Cerebellar nuclear complex (tissue), 1 donor: ENCODE measurements at regions not wholly inside any gene's neighbourhood (a gene's known extent, or its start where the extent isn't known, plus 50 kb on each side); places are given as distances from the start of the nearest gene placed in this dataset.
"Not testable (repeated sequence)": the region's sequence is repeated elsewhere in the genome, so short reads cannot be mapped to it uniquely, and the experiment has no call there.

Experiments used
- DNase-seq, 2 experiments: peaks; one replicate each; lab custom pipeline; 2025; lab: John Stamatoyannopoulos, UW

DNA sequence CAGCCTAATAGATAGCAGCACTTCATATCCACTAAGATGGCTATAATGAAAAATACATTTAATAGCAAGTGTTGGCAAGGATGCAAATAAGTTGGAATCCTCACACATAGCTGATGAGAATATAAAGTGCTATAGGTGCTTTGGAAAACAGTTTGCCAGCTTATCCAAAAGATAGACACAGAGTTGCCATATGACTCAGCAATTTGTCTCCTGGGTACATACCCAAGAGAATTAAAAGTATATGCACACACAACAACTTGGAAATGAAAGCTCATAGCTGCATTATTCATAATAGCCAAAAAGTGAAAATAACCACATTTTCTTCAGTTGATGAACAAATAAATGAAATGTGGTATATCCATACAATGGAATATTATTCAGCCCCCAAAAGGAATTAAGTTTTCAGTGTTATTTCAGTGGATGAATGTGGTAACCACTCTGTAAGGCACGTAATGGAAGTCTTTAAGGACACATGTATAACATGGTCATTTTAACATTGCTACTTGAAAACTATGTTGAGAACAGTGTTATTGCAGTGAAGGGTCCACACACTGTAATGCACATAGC is 320.9 kb upstream of the ADGRL3 start:
- DNase-seq, result no peak

DNA sequence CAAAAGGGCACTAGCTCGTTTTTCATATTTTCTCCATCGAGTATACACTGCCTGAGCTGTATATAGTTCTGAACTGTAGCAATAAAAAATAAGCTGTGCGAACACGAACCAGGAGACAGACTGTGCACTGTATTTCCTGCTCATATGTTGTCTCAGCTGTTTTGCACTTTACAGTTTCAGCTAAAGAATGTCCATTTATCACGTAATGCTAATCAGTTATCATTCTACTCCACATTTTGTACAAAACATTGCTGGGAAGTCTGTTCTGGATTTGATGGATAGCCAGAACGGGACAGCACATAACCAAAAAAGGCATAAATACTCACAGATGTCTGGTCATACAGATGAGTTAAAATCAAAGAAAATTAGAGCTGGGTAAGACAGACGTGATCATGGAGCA is 315.5 kb upstream of the ADGRL3 start:
- no peak for DNase-seq

DNA sequence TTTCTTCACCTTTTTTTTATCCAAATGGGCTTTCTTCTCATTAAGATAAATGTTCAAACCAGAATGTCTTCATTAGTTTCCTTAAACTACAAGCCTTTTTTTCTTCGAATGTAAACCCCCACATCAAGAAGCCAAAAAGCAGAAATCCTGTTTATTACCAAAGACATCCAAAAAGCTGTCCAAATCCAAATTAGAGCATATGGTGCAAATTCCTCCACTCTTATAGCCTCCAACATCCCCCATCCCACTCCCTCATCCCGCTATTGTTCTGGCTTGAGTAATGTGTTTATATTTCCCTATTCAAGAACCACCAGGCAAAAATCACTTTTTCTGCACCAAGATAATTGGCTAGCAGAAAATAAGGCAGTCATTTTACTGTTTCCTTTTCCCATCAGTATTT is 315.1 kb upstream of the ADGRL3 start:
- no peak for DNase-seq

DNA sequence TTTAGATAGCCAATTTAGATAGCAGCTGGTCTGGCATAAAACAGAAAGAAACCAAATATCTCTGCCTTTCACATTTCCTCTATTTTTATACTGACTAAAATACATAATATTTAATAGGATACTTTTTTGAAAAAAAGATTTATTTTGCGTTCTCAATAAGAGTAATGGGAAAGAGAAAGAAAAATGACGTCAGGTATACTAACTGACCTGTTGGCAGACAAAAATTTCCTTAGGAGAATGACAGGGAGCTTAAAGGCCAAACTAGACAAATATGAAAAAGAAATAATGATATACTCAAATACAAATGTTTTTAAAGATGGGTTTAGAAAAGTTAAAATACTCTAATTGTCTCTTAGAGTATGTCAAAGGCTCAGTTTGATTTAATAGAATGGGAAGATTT is 309.4 kb upstream of the ADGRL3 start:
- no peak for DNase-seq

DNA sequence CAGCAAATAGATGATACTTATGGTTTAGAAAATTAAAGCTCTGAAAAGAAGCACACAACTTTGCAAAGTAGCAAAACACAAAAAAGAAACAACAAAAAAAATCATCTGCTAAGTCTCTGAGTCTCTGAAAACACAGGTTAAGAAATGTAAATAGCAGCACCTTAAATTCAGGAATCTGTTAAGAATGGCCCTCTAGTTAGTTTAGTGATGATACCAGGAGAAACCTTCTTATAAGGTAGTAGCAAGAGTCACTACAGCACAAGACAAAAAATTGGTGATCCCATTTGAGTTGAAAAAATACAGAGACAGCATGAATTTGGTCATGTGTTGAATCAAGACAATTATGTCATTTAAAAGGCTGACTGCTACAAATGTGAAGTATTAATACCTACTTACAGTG is 308.2 kb upstream of the ADGRL3 start:
- DNase-seq, result no peak

DNA sequence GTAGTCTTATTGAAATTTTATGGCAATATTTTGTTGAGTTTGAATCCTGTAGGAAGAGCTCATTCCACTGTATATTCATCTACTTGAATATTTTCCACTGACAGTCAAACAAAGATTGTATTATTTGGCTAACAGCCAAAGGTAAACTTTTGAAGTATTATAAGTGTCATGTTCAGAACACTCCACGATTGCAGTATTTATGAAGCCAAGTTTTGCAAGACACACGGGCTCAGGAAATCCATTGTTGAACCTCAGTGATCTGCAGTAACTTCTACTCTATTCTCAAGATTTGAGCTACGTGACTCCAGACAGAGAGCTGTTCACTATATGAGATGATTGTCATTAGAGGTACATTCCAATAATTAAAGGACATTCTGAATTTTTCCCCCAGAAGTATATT is 302.7 kb upstream of the ADGRL3 start:
- DNase-seq, result no peak

DNA sequence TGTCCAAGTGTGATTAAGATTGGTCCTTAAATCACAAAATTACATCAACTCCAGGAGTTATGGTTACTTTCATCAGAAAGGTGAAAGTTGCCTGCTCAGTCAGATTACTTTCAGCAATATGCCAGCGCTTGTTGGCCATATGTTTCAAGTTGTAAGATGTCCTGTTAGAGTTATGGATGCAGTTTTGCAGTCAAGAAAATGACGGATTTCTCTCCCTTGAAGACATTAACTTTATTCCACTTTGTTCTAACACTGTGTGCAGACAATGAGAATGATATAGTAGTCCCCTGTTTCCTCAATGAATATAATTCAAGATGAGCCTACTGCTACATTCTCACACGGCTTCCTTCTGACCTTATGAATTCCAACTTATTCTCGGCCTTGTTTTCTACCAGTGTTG is 295.0 kb upstream of the ADGRL3 start:
- DNase-seq, result no peak

DNA sequence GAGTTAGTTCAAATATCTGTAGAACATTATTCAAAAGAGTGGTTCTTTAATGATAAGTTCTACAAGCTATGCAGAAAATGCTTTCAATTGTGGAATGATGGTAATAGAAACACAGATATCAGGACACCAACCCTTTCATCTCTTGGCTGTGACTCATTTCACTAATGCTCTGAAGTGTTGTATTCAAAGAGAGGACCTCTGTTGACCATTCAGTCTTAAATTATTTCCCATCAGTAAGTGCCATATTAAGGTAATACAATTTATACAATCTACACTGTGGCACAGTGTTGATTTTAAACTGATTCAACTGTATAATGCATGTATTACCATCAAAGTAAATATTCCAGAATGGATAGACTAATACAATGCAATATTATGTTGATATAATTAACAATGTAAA is 289.0 kb upstream of the ADGRL3 start:
- DNase-seq, result no peak

DNA sequence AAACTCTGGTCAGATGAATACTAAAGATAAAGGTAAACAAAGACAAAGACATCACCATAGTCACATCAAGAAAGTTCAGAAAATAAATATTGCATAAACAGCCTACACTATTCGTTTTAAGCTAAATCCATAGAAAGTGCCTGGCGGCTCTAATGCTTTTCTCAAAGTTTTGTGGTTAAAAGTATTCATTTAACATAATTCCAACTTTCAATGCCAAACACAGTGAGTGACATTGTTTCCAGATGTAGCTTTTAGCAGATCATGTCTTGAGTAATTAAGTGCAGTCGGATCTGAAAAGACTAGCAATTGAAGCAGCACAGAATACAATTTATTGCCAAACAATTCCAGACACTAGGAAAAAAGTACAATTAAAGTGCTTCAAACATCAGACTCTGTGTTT is 287.1 kb upstream of the ADGRL3 start:
- no peak for DNase-seq

DNA sequence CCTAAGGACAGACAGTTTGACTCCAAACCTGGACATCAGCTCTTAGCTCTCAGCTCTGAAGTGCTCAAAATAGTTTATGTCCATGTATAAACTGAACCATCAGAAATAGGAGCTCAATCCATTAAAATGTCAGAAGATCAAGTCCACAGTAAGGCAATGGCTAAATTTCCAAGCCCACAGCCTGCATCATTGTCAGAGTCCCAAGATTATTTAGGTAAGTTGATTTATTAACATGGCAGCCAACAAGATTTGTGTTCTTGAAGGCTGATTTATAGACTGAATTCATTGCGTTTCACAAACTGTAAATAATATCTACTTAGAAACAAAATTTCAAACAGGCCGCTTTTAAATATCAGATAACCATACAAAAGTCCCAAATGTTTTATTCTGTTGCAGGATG is 286.5 kb upstream of the ADGRL3 start:
- DNase-seq, result no peak

DNA sequence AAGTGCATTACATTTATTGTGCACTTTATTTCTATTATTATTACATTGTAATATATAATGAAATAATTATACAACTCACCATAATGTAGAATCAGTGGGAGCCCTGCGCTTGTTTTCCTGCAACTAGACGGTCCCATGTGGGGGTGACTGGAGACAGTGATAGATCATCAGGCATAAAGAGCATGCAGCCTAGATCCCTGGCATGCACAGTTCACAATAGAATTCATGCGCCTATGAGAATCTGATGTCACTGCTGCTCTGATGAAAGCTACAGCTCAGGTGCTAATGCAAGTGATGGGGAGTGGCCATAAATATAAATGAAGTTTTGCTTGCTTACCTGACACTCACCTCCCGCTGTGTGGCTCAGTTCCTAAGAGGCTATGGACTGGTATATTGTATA is 278.4 kb upstream of the ADGRL3 start:
- not testable (repeated sequence) for DNase-seq

DNA sequence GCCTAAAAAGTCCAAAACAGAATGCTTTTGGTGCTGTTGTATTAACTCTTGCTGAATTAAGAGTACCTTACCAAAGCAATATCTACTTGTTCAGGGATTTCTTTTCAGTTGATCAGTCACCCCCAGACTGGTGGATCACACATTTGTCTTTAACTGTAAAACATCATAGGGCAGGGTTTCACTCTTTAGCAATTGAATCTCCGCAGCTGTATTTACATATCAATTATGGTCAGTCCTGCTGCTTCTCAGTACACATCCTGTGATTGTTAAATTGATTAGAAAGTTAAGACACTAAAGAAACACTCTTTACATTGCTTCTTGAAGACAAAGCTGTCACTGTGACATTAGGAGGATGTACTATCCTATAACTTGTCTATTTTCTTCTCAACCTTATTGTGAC is 277.1 kb upstream of the ADGRL3 start:
- no peak for DNase-seq

DNA sequence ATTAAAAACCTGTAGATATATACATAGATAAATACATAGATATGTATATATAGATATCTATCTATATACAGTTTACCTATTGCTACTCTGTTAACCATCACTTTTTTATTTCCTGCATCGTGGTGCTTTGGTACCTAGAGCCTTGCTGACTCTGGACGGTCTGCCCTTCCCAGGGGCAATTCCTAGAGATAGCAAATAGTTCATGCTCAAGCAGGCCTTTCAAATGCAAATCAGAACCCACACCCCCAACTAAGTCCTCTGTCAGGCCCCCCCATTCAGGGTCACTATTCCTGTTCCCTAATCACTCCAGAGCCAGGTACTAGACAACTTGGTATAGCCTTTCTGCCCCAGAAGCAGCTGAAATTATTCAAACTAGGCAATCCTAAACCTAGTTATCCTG is 273.5 kb upstream of the ADGRL3 start:
- DNase-seq, result no peak

DNA sequence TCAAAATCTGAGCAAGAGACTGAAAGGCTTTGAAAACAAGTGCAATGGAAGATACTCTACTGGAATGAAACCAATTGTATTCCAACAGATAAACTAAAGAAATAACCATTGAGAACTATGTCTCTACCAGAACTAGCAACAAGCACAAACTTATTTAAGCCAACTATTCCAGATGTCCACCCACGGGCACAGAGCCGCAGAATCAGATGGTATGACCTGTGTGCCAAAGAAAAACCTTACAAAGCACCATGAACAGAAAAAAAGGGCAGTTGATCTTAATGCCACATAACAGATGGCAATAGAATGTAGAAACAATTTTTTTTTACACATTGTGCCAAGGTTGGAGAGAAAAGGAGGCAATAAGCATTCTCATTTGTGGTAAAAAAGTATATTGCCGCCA is 269.3 kb upstream of the ADGRL3 start:
- DNase-seq, result no peak

DNA sequence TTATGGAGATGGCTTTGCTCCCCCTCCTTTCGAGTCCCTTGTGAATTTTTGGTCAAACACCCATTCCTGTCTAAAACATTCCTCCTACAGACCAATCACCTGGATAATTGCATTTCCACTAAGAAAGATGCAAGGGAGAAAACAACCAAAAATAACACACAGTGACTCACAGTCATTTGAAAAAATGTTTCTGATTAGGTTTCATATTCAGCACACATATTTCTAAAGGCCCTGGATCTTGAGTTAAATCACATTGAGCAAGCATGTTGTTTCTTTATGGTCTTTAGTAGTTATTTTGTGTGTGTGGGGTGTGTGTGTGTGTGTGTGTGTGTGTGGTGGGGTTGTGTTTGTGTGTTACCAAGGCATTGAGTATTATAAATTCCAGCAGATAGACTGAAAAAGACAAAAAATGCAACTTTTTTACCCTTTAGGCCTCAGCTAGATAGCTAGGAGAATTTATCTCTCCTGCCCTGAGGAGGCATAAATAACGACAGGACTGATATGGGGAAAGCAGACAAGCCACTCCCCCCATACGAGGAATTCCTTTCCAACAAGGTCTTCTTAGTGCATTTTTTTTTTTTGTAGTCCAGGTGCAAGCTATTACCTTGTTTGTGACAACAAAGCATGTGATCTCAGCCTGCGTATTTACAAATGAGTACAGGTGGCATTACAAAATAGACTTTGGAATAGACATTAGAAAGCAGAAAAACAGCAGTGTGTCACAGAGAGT is 265.4 kb upstream of the ADGRL3 start:
- DNase-seq, result no peak

DNA sequence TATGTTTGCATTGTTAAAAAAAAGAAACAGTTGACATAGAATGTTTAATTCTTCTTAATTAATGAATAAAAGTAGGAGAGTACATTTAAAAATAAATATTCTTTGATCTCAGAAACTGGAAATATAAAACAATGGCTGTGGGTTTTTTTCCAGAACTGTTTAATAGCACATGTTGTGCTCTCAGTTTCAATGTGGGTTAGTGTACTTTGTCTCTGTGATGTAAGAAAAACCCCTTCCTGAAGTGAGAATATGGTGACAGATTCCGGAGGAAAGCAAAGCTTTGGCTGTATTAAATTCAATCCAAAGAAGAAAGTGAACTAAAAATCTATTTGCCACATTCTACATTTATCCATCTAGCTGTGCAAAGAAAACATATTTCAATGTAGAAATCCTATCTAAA is 261.9 kb upstream of the ADGRL3 start:
- no peak for DNase-seq

DNA sequence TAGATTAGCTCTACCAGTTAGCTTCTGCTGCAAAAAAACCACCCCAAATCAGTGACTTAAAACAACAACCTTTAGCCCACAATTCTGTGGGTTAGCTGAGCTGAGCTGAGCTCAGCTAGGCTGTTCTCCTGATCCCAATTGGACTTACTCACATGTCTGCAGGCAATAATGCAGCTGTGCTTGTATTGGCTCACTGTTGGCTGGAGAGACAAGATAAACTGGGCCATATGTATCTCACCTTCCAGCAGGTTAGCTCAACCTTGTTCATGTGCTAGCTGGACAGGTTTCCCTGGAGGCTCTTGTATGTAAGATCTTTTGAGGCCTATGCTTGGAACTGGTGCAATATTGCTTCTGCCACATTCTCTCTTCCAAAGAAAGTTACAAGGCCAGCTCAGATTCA is 261.5 kb upstream of the ADGRL3 start:
- no peak for DNase-seq

DNA sequence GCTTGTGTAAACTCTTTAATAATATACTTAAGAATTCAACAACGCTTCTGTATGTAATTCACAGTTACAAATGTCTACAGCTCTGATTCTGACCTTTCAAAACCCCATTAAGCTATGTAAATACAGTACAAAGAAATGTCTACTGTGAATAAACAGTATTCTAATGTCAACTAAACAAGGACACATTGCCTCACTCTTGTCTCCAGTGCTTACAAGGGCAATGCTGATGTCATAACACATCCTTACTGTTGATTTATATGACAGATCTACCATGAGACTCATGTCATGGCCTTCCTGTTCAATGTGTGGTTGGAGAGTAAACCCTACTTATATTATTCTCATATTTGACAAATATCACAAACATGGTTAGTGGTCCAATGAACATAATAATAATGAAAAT is 256.1 kb upstream of the ADGRL3 start:
- no peak for DNase-seq

DNA sequence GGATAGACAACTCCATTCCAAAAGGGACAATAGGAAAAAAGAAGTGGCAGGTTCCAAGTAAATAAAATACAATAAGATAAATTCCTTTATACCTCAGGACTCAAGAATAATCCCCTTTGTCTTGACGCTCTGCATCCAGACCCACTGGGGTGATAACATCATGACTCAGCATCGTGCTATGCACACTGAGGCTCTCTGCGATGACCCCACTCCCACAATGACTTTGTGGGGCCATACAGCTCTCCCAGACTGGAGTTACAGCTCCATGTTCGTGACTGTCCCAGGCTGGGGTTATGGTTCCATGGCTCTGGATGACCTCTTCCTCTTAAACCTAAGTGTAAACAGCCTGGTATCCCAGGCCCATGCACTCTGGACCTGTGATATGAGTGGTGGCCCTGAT is 254.5 kb upstream of the ADGRL3 start:
- DNase-seq, result no peak

DNA sequence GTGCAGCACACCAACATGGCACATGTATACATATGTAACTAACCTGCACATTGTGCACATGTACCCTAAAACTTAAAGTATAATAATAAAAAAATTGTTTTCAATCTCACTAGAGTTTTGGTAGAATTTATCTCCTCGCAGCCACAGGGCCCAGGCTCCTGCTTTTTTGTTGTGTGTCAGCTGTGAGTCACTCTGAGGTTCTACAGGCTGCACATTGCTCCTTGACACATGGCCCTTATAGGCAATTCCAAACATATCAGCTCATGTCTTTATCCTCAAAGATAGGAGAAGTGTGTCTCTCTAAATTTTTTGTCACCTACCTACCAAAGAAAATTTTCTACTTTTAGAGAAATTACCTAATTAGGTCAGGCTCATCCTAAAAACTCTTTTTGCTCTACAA is 252.1 kb upstream of the ADGRL3 start:
- DNase-seq, result no peak

DNA sequence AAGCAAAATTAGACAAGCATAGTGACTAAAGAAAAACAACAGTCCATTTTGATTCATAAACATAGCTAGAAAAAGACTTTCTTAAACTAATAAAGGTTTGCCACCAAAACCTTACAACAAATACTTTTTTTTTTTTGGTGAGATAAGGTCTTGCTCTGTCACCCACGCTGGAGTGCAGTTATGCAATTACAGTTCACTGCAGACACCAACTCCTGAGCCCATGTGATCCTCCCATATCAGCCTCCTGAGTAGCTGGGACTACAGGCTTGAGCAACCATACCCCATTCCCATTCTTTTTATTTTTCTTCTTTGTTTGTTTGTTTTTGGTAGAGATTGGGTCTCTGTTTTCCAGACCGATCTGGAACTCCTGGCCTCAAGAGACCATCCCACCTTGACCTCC is 247.2 kb upstream of the ADGRL3 start:
- no peak for DNase-seq

DNA sequence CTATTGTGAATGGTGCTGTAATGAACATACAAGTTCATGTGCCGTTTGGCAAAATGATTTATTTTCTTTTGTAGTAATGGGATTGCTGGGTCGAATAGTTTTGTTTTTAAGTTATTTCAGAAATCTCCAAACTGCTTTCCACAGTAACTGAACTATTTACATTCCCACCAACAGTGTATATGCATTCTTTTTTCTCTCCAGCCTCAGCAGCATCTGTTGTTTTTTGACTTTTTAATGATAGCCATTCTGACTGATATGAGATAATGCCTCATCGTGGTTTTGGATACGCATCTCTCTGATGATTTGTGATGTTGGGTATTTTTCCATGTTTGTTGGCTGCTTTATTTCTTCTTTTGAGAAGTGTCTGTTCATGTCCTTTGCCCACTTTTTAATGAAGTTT is 246.3 kb upstream of the ADGRL3 start:
- DNase-seq, result no peak

DNA sequence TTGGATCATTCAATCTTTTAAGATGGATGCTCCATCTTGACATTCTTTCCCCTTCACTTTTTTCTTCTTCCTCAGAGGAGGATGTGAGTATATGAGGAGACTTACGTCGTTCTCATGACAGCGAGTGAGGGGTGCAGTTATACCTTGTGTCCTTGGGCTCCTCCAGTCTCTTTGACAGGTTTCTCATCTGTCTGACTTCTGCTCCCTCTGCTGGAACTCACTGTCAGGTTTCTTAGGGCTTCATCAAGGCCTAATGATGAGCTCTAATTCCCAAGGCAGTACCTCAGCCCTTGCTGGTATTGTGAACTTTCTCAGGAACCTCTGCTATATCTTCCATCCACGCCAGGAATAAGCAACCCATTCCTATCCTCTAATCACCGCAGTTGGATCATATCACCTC is 237.8 kb upstream of the ADGRL3 start:
- no peak for DNase-seq

DNA sequence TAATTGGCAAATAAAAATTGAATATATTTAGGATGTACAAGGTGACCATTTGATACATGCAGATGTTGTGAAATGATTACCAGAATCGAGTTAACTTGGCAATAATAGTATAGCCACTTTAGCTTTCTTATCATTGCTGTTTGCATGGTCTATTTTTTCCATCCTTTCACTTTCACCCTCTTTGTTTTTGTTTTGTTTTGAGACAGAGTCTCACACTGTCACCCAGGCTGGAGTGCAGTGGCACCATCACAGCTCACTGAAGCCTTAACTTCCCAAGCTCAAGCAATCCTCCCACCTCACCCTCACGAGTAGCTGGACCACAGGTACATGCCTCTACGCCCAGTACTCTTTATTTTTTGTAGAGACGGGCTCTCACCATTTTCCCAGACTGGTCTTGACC is 218.6 kb upstream of the ADGRL3 start:
- no peak for DNase-seq
